ENCODE measurements at regions not wholly inside any gene's neighbourhood (a gene's known extent, or its start where the extent isn't known, plus 50 kb on each side); places are given as distances from the start of the nearest gene placed in this dataset.

DNA sequence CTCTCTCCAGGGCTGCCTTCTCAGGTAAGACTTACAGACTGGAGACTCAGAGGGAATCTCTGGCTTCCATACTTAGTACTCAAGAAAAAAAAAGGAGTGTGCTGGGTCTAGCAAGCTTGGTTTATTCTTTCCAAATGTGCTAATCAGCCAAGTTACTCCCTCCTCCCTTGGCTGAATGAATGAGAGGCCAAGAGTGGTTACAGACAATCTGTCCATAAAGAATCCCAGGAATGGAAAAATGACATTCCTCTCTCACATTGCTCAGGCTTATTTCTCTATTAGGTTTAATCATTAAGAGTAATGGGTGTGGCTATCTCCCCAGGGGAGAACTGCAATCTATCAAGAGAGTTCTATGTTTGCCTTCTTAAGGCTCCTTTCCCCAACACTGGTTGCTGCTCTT is 547.3 kb upstream of the PLXNA2 start:
- DNase-seq: no peak

DNA sequence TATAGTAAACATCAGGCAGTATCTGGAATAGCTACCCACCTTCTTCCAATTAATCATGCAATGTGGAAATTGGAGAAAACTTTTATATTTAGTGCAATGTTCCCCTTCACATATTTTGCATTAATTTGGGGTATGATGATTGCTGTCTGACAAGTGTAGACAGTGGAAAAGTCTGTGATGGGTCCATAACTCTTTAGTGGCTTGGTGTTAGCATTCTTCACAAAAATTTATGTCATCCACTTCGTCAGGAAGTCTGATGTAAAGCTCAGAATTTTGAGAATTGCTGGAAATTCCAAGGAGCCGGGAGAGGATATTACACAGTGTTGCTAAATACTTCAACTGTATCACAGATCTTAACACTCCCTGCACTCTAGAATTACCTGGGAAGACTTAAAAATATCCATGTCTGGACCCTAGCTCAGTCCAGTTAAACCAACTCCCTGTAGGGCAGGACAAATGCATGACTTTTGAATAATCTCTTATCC is 549.7 kb upstream of the PLXNA2 start:
- DNase-seq: no peak

DNA sequence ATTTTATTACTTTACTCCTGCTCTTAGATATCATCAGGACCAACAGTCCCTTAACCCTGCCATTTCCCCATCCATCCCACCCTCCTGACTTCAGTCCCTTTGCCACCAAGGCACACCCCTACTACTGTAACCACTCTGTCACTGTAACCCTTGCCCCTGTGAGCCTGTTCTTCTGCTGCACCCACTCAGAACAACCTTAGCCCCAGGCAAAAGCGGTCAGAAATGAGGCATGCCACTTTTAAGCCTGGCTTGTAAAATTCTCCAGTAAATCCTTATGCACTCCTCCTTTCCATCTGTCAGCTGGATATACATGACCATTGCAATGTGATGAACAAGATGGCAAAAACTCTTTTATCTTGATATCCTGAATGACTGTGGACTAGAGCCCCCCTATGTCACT is 555.0 kb upstream of the PLXNA2 start:
- no peak for DNase-seq

DNA sequence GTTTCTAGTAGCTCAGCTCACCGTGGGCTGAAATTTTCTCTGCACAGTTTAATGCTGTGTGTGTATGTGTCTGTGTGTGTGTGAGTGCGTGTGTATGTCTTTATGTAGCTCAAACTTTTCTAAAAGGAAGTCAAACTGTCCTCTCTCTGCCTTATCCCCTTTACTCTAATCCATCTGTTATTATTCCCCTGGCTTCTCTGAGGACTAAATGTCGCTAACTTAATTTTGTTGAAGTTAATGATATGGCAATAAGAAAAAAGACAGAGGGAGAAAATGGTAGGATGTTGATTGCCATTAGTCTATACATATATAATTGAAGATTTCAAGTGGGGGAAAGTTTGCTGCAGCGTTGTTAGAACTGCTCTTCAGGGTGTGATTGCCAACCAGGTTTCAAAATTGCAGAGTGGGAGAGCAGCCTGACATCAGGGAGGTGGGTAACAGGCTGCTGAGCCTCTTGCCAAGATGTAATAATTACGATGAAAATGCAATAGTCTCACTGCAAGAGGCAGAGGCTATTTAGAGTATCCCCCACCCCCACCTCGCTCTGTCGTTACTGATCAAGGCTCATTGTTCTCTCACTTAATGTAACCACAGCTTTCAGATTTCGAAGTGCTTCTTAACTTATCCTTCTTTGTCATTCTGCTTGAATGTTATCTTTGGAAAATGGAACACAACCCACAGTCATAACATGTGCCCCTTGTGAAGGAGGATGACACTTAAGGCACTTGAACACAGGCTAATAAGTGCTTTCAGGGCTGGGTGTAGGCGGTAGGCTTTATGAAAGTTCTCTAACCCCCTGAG is 559.0 kb upstream of the PLXNA2 start:
- no peak for DNase-seq

- no peak for DNase-seq
These were observed 563.4 kb upstream of the PLXNA2 start for GRCh38 chr1:208807446-208808127.

- no peak for DNase-seq
These were observed 564.1 kb upstream of the PLXNA2 start for GRCh38 chr1:208808301-208808700.

DNA sequence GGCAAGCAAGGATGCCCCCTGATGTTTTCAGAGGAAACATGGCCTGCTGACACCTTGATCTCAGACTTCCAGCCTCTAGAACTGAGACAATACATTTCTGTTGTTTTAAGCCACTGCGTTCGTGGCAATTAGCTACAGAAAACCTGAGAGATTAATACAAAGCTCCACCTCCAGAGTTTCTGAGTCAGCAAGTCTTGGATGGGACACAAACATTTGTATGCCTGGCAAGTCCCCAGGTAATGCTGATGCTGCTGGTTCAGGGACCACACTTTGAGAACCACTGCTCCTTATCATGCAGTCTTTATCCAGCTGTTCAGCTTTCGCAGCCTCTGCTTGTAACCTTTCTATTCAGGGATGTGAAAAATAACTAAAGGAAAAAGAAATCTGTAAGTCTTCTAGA is 565.7 kb upstream of the PLXNA2 start:
- no peak for DNase-seq

DNA sequence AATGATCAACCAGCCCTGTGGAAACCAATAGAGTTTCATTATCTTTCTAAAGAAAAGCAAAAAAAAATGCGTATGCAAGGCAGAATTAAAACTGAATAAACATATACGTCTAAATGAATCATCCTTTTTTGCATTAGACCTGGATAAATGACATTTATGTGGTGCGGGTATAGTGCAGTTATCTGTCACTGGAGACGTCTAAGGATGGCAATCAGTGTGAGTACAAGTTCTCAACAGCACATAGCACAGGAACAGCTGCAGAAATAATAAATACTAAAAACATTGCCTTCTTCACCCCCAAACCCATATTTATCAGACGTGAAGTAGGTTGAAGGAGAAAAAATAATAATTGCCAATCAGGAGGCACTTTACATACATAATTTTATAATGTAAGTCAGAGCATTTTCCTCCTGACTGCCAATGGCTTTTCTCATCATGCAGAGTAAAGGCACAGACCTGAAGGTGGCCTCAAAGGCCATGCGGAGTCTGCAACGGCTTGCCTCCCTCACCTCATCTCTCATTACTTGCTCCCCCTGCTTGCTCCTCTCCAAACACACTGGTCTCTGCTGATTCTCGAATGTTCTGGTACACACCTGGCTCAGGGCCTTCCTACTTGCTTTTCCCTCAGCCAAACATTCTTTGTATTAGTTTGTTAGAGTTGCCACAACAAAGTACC is 574.7 kb upstream of the PLXNA2 start:
- DNase-seq: no peak

DNA sequence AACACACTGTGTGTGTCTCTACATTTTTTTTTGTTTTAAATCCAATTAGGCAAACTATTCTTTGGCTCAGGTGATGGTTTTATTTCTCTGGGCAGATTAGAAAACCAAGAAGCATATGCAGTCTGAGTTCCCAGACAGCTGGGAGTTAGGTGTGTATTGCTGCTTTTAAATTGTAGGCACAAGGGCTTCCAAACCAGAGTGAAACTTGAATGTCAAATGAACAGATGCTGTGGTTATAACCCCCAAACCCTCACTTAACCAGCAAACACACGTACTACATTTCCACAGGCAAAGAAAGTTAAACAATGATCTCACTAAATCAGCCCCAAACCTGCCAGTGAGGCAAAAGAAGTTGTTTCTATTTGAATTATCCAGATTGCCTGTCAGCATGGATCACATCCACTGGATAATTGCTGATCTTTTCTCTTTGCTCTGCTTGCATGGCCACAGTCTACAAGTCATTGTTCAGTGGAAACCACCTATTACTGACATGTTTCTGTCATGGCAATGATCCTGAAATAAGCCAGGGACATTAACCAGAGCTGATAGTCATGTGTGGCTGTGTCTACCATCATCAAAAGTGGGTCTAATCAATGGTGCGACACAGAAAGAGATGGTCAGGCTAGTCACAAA is 576.5 kb upstream of the PLXNA2 start:
- DNase-seq: no peak

DNA sequence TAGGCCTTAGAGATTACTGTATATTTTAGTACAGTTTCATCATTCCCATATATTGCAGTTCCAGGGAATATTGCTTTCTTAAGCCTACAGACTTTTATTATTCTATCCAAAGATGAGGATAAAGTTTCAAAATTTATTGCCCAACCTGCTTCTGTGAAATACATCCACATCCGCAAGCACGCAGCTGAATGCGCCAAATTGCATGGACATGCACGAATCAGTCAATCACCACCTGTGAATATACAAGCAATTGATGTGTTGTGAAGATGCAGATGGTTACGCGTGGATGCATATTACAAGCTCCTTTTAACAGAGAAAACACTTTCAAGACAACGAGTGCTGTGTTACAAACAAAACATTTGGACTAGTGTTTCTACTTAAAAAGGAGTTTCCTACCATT is 577.8 kb upstream of the PLXNA2 start:
- DNase-seq: no peak

- no peak for DNase-seq
These were observed 581.1 kb upstream of the PLXNA2 start for GRCh38 chr1:208825300-208825699.

- no peak for DNase-seq
These were observed 585.4 kb upstream of the PLXNA2 start for GRCh38 chr1:208829595-208829994.

DNA sequence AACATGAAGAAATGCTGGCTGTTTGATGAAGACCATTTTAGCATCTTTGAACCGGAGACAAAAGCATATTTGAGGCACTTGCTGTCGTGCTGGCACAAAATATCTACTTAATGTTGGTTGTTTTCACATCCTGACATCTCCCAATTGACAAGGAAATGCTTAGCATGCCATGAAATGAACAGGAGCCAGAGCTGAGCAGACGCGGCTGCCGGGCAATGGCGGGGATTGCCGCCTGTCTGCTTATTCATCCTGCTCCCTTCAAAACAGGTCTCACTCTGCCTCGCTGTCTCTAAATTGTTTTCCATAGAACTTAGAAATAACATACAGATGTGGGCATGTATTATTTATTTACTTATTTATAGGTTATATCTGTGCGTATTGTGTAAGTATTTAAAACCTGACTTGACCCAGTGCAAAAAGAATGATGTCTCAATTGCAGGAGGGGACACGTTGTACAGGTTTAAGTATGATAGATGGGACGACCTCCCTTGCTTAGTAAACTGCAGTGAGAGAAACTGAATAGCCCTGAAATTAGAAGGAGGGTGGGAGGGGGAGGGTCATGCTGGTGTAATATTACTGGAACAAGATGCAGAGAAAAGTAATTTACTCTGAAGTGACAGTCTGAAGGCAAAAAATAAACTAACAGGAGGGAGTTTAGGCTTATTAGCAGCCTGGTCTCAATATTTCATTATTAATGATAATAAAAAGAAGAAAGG is 590.4 kb upstream of the PLXNA2 start:
- DNase-seq: peak; percentile 57

DNA sequence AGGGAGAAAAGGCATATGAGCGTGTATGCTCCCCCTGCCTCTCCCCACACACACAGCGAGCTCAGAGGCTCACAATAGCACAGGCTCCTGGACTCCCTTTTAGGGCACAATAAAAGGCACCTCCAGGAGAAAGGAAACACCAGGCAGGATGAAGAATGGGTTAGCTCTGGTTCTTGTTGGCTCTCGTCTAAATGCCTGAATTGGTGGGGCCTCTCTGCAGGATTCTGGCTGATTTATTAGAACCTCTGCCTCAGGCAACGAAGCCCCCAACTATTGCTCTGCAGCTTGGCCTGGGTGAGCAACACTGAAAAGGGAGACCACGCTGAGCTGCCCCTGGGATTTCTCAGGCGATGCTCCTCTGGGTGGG is 590.9 kb upstream of the PLXNA2 start:
- no peak for DNase-seq

DNA sequence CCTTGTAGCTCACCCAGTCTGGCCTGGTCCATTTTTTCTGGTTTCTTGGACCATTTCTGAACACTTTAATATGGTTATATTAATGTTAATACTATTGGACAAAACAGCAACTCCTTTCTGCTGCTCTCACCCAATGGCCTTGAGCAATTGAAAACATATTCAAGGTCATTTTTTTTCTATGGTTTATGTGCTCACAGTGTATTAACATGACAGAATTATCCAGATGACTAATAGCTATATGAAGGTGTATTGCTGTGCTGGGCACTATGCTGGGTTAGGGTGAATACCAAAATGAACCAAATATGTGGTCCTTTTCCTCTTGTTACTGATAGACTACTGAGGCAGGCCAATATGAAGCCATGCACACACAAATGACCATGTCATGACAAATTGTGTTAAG is 591.6 kb upstream of the PLXNA2 start:
- no peak for DNase-seq

GRCh38 chr1:208837242-208837641 is 593.1 kb upstream of the PLXNA2 start:
- DNase-seq: no peak

DNA sequence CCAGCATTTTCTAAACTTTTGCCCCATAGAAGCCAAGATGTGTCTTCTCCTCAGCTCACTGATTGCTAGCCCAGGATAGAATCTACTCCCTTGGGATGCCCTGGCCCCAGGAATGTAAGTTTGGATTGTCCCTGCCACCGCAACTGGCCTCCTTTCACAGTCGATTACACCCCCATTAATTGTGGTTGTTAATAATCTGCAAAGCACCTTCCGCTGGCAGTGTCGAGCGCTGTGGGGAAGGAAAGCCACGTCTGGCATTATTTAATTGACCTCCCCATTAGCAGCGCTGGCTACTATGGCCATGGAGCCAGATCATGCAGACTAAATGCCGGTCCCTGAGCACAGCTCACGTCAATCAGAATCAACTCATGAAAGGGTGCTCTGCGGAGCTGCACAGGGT is 597.3 kb upstream of the PLXNA2 start:
- DNase-seq: no peak

- no peak for DNase-seq
These were observed 598.3 kb upstream of the PLXNA2 start for GRCh38 chr1:208842451-208842850.

DNA sequence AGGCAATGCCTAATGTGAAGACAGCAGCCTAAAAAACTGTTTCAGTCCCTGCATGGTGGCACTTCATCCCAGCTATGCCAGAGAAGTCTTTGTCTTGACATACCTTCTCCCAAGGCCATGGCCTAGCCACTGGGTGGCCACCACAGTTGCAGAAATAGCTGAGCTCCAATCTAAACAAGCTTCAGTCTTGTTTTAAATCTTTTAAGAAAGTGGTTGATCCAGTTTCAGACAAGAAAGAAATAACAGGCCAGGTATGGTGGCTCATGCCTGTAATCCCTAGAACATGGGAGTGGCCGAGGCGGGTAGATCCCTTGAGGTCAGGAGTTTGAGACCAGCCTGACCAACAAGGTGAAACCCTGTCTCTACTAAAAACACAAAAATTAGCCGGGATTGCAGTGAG is 600.0 kb upstream of the PLXNA2 start:
- no peak for DNase-seq

DNA sequence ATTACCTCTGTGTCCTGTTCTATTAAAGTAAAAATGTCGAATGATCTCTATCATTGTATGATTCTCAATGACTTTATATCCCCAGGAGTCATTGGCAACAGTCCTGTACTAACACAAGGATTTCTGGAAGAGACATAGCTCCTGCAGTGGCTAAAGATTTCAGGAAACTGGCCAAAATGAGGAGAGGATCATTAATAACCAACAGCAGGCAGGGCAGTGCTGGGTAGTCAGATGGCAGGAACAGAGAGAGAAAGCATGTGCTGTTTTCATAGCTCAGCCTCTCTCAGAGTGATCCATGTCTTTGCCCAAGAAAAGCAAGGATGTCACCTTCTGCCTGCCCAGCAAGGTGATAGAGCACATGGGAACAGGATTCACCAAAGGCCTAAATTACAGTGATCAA is 604.7 kb upstream of the PLXNA2 start:
- no peak for DNase-seq

- no peak for DNase-seq
These were observed 606.3 kb upstream of the PLXNA2 start for GRCh38 chr1:208850442-208850841.

DNA sequence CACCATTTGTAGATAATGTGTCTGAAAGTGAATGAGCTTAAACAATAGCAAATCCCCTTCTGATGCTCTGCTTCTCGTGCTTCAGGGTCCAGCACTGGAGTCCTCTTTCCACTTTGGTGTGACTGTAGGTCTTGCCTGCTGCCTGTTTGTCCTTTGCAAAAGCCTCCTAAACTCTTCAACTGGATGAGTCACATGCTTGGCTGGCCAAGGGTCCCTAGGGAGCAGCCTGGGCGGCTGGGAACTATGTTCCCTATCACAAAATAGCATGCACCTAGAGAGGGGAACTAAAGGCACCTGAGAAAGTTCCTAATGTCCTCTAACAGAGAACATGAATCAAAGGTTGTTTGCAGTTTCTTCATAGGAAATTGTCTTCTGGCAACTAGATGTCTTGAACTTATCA is 607.2 kb upstream of the PLXNA2 start:
- no peak for DNase-seq

Data from right kidney (tissue), 1 donor.